ENCODE measurements at regions not wholly inside any gene's neighbourhood (a gene's known extent, or its start where the extent isn't known, plus 50 kb on each side); places are given as distances from the start of the nearest gene placed in this dataset.
"Not testable (repeated sequence)": the region's sequence is repeated elsewhere in the genome, so short reads cannot be mapped to it uniquely, and the experiment has no call there.

GRCh38 chr21:20875742-20876141 lies 122.5 kb upstream of the NCAM2 start:
- peak; percentile 9 to 69 (median 37) for DNase-seq

DNA sequence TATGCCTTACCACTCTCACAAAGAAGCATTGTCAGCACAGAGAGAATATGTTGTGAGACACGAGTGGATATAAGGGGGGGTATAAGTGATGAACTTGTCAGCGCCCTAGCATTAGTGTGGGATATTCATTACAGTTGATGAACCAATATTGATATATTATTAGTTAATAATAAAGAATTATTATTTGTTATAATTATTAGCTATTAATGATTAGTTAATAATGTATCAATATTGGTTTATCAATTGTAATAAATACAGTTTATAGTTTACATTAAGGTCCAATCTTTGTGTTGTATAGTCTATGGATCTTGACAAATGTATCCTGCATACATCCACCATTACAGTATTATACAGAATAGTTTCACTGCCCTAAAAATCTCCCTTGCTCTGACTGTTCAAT lies 120.2 kb upstream of the NCAM2 start:
- no peak for DNase-seq

DNA sequence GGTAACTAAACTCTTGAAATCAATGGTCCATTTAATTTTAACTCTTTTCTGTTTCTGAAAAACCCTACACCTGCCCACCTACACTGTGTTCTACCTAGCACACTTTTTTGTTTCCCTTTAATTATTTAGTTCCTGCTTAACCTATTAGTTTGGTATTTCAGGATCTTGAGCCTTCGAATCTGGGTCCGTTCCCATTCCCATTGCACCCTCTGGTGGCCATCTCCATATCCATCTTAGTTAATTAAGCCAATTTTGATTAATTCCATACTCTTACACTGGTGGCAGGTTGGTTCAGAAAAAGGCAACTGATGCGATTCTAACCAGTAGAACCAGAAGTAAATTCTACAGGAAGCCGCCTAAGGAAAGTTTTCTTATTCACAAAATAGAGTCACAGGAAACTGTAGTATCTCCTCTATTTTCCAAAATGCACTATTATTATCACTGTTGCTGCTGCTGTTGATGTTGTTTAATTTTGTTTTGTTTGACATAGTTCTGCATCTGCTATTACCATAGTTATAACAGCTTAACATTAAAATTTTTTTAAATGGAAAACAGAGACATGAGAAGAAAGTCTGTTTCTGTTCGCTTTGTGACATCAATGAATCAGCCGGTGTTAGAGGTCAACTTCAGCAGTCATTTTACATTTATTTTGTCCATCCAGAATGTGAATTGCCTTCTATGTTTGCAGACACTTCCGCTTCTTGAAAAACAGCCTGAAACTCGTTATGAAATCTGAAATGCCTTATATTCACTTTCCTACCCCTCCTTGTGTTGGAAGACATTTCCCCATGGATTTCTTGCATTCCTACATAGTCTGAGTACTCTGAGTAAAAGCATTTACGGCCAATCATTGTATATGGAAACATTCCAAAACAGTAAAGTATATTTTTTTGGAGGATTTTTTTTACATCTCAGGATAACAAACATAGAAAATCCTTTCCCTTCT lies 115.5 kb upstream of the NCAM2 start:
- DNase-seq: peak; percentile 51 to 82 (median 72)

GRCh38 chr21:20883408-20883800 lies 114.8 kb upstream of the NCAM2 start:
- no peak for DNase-seq

- DNase-seq: no peak
These were observed 95.7 kb upstream of the NCAM2 start for GRCh38 chr21:20902511-20902910.

DNA sequence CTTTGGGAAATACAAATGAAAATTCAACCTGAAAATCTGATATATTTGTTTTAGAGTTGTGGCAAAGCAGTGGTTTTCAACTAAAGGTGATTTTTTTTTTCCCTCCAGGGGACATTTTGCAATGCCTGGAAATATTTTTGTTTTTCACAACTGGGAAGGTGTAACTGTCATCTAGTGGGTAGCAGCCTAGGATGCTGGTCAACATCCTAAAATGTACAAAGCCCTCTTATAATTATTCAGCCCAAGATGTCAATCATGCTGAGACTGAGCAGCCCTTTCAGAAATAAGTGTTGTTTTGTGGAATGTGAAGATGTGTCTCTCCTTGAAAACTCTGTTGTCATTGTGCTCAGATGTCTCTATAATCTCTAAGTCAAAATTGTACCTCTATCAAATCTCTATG lies 95.2 kb upstream of the NCAM2 start:
- no peak for DNase-seq

- not testable (repeated sequence) for DNase-seq
These were observed 70.7 kb upstream of the NCAM2 start for GRCh38 chr21:20927555-20927954.

GRCh38 chr21:20942523-20942922 lies 55.7 kb upstream of the NCAM2 start:
- no peak for DNase-seq

DNA sequence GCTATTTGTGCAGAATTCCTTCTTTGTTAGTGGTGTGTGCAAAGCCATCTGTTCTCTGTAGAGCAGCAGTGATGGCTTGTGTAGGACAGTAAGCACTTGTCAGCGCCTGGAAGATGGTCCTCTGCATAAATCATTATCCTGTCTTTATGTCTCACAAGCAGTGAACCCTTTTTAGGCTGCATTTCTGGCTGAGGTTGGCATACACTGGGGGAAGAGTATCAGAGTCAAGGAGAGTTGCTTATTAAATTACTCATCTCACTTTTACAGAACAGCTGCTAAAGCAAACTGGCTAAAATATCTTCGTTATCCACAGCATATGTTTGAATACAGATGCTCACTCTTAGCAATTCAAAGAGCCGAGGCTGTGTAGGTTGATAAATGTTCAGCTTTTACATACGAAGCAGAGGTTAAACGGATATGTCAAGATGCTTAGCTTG lies 54.6 kb upstream of the NCAM2 start:
- DNase-seq: peak in 1 of 3 experiments; percentile 15

DNA sequence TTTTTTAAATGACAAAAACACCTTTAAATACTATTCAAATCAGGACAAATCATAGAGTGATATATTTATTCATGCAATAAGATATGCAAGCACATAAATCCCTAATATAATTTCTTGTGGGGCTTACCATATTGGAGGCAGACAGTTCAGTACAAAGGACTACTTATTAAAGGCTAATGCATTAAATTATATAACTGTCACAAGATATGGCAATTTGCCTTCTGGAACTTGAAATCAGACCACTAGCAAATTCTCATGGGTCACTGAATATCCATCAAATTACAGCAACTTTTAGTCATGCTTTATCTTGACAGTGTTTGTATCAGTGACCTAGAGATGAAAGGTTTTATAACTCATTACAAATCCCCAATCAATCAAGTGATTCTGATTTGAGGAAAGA lies 54.1 kb upstream of the NCAM2 start:
- DNase-seq: no peak

DNA sequence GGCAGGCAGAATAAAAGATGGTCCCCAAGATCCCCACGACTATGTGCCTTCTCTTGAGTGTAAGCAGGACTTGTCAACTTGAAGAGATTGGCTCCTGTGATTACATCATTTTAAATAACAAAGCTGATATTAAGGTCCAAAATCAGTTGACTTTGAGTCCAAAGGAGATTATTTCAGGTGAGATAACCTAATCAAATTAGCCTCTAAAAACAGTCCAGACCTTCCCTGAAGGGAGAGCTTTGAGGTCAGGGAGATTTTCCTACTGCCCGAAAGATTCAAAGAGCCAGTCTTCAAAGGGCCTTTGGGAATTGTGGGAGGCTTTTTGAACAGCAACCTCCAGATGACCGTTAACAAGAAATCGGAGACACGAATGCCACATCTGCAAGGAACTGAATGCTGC lies 51.5 kb upstream of the NCAM2 start:
- DNase-seq: no peak

Data from NCI-H1417 (cell line).